ENCODE measurements at regions not wholly inside any gene's neighbourhood (a gene's known extent, or its start where the extent isn't known, plus 50 kb on each side); places are given as distances from the start of the nearest gene placed in this dataset.

GRCh38 chr10:53646525-53646924 lies 873.9 kb upstream of the MBL2 start:
- no peak for TF ChIP-seq POLR2A (IDR thresholded peaks at IDR 0.05)
- no peak for TF ChIP-seq CTCF (IDR thresholded peaks at IDR 0.05 in 8 of 11, conservative IDR thresholded peaks at IDR 0.05 in 3 of 11)
- no peak for TF ChIP-seq POLR2AphosphoS5 (IDR thresholded peaks at IDR 0.05)
